Subcutaneous abdominal adipose tissue (tissue), 5 donors: ENCODE measurements at regions not wholly inside any gene's neighbourhood (a gene's known extent, or its start where the extent isn't known, plus 50 kb on each side); places are given as distances from the start of the nearest gene placed in this dataset.
"Not testable (repeated sequence)": the region's sequence is repeated elsewhere in the genome, so short reads cannot be mapped to it uniquely, and the experiment has no call there.

Experiments
- H3K27ac ChIP-seq: one replicate; pipeline ENCODE4 v1.7.0; 2013; ENCODE audit warnings: low read depth, mild to moderate bottlenecking, inconsistent platforms, low read length, moderate library complexity
- H3K27me3 ChIP-seq, 5 donors: one replicate each; pipeline ENCODE4 v1.7.0; 2013; ENCODE audit warnings: low read length in 5 of 5, inconsistent platforms in 1 of 5; ENCODE audit not compliant: control insufficient read depth in 5 of 5, insufficient read depth in 4 of 5
- H3K36me3 ChIP-seq, 5 donors: one replicate each; pipeline ENCODE4 v1.7.0; 2013; ENCODE audit warnings: low read length in 5 of 5; ENCODE audit not compliant: control insufficient read depth in 5 of 5, insufficient read depth in 5 of 5
- H3K4me1 ChIP-seq, 5 donors: one replicate each; pipeline ENCODE4 v1.7.0; 2013; ENCODE audit warnings: low read length in 5 of 5, mild to moderate bottlenecking in 3 of 5, moderate library complexity in 1 of 5; ENCODE audit not compliant: control insufficient read depth in 5 of 5, insufficient read depth in 5 of 5
- H3K4me3 ChIP-seq, 5 donors: one replicate each; pipeline ENCODE4 v1.7.0; 2013; ENCODE audit warnings: low read length in 5 of 5, low read depth in 1 of 5
- H3K9ac ChIP-seq, 5 donors: one replicate each; pipeline ENCODE4 v1.7.0; 2013; ENCODE audit warnings: low read length in 5 of 5, mild to moderate bottlenecking in 4 of 5, moderate library complexity in 3 of 5
- H3K9me3 ChIP-seq, 5 donors: one replicate each; pipeline ENCODE4 v1.7.0; 2013; ENCODE audit warnings: low read length in 5 of 5; ENCODE audit not compliant: control insufficient read depth in 5 of 5
- donor health status: healthy.
- donor health status: healthy.
- donor health status: healthy.
- donor health status: healthy.
- donor health status: healthy.

GRCh38 chr3:171915275-171915674 lies 72.1 kb downstream of the TMEM212 start:
- Histone ChIP-seq H3K27me3 (no peaks in the 10 kb centered on the region), H3K9ac (no peak overlapping the region), H3K4me1 (no peaks in the 10 kb centered on the region), H3K9me3 (peaks cover 0 to 3% (median 0%) of the 10 kb centered on the region in 5 donors), H3K4me3 (no peak overlapping the region), H3K36me3 (no peaks in the 10 kb centered on the region), H3K27ac (no peak overlapping the region)

DNA sequence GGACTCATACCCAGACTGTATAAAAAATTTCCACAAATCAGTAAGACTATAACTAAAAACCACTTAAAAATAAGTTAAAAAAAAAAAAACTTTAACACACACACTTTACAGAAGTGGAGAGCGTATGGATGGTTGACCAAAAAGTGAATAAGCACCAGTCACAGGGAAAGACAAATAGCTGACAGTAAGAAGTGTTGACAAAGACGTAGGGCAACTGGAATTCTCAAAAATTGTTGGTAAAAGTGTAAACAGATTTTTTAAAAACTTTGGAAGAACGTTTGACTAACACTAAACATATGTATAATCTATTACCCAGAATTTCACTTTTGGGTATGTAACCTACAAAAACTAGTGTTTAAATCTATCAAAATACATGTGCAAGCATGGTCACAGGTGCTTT lies 73.7 kb downstream of the TMEM212 start:
- H3K9ac ChIP-seq, result no peak overlapping the region

GRCh38 chr3:171922629-171923028 lies 79.5 kb downstream of the TMEM212 start:
- not testable (repeated sequence) for H3K4me3 ChIP-seq
- H3K9me3 ChIP-seq, result peaks cover 0 to 14% (median 6%) of the 10 kb centered on the region in 5 donors

More for the DNA sequence above, 73.7 kb downstream of the TMEM212 start:
- Histone ChIP-seq H3K4me3 (no peak overlapping the region), H3K4me1 (no peaks in the 10 kb centered on the region), H3K36me3 (no peaks in the 10 kb centered on the region), H3K27ac (no peak overlapping the region), H3K27me3 (no peaks in the 10 kb centered on the region), H3K9me3 (peaks cover 0 to 2% (median 0%) of the 10 kb centered on the region in 5 donors)

GRCh38 chr3:171923668-171924067 lies 80.5 kb downstream of the TMEM212 start:
- H3K4me1 ChIP-seq, H3K27ac ChIP-seq, H3K27me3 ChIP-seq, H3K36me3 ChIP-seq, H3K4me3 ChIP-seq, H3K9ac ChIP-seq: not testable (repeated sequence)
- peaks cover 0 to 14% (median 6%) of the 10 kb centered on the region in 5 donors for H3K9me3 ChIP-seq

More at GRCh38 chr3:171922629-171923028, 79.5 kb downstream of the TMEM212 start:
- not testable (repeated sequence) for H3K27ac ChIP-seq, H3K27me3 ChIP-seq, H3K4me1 ChIP-seq, H3K9ac ChIP-seq, H3K36me3 ChIP-seq

- H3K27me3 ChIP-seq, H3K4me1 ChIP-seq, H3K4me3 ChIP-seq, H3K36me3 ChIP-seq, H3K9ac ChIP-seq, H3K27ac ChIP-seq: not testable (repeated sequence)
- H3K9me3 ChIP-seq, result peaks cover 0 to 14% (median 6%) of the 10 kb centered on the region in 5 donors
Measured at GRCh38 chr3:171924864-171925263, 81.7 kb downstream of the TMEM212 start.

DNA sequence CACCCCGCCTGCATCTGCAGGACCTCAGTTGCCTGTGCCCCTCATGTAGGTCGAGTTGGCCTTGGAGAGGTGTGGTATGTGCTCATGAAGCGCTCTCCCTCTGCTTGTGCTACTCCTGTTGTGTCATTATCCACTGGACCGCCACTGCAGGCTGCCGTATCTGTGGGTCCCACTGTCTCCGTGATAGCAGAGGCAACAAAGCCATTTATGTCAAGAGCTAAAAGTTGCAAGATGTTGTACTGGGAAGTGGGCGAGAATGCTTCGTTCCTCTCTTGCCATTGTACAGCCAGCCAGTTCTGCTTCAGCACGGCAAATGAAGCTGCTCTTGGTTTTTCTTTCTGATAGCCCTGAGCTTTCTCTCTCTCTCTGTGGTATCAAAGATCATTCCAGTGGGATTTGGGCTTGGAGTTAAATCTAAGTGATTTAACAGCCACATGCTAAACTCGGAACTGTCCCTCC lies 89.0 kb downstream of the TMEM212 start:
- peak overlapping the region; percentile 53 for H3K27ac ChIP-seq
- H3K9me3 ChIP-seq, result no peaks in the 10 kb centered on the region
- H3K36me3 ChIP-seq, result no peaks in the 10 kb centered on the region
- H3K4me3 ChIP-seq, result peak overlapping the region in 4 of 5 donors; percentile 2 to 43 (median 26)
- no peaks in the 10 kb centered on the region for H3K27me3 ChIP-seq
- H3K9ac ChIP-seq, result peak overlapping the region in 1 of 5 donors; percentile 33
- peaks cover 2 to 26% (median 13%) of the 10 kb centered on the region in 5 donors for H3K4me1 ChIP-seq

DNA sequence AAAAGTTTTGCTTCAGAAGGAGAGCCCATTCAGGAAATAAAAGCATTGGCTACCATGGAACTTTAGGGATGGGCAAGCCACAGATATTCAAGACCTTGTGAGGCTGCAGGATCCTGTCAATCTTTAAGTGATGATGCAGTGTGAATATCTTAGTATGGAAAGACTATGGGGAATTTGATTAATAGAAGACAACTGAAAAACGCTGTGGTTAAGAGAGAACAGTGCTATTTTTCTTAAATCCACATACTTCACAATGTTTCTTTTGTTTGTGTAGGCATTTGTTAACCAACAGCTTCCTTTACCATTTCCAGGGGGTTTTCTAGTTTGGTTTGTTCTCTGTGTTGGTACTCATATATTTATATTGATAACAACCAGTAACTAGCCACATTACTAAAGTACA lies 90.3 kb downstream of the TMEM212 start:
- no peaks in the 10 kb centered on the region for H3K9me3 ChIP-seq
- H3K36me3 ChIP-seq, result no peaks in the 10 kb centered on the region
- H3K27ac ChIP-seq, result no peak overlapping the region
- no peak overlapping the region for H3K4me3 ChIP-seq
- peaks cover 2 to 26% (median 13%) of the 10 kb centered on the region in 5 donors for H3K4me1 ChIP-seq
- H3K9ac ChIP-seq, result no peak overlapping the region
- H3K27me3 ChIP-seq, result no peaks in the 10 kb centered on the region

DNA sequence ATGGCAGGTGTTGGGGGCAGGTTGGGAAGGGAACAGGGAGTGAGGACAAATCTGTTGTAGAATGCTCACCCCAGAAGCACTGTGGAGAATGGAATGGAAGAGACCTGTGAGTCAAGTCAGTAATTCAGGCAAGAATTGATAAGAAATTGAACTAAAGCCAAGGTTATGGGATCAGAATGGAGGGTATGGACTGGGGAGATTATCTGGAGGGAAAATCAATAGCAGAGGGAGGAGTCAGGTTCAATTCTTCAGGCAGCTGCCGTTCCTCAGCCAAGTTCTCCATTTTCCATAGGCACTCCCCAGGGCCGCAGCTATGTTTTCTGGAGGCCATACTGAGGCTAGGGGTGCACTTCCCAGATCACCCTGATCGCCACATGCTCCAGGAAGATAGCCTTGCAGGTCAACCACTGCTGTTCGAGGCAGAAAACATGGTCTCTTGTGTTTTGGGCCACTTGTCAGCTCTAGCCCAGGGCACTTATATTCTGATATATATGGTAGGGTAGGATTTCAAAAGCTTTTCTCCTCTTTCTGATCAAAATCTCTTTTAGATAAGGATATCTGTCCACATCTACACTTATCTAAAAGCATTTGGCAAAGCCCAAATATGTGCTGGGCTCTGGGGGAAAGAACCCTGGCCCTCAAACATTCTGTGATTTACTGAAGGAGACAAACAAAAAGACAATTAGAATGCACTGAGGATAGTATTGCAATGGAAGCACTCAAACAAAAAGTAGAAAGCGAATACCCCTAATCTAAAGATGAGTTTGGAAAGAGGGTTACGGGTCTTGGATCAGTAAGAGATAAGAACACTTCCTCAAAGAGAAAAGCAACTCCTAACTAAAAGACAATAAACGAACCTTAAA lies 92.3 kb downstream of the TMEM212 start:
- no peak overlapping the region for H3K9ac ChIP-seq
- peaks cover 2 to 29% (median 13%) of the 10 kb centered on the region in 5 donors for H3K4me1 ChIP-seq
- no peak overlapping the region for H3K4me3 ChIP-seq
- peak overlapping the region; percentile 72 for H3K27ac ChIP-seq
- no peaks in the 10 kb centered on the region for H3K27me3 ChIP-seq
- H3K9me3 ChIP-seq, result no peaks in the 10 kb centered on the region
- no peaks in the 10 kb centered on the region for H3K36me3 ChIP-seq

- peaks cover 2 to 29% (median 13%) of the 10 kb centered on the region in 5 donors for H3K4me1 ChIP-seq
- H3K27ac ChIP-seq, result peak overlapping the region; percentile 72
Measured at GRCh38 chr3:171936191-171936841, 93.2 kb downstream of the TMEM212 start.

GRCh38 chr3:171939578-171939977 lies 96.4 kb downstream of the TMEM212 start:
- H3K36me3 ChIP-seq, result no peaks in the 10 kb centered on the region
- no peak overlapping the region for H3K9ac ChIP-seq
- H3K4me1 ChIP-seq, result peaks cover 2 to 27% (median 17%) of the 10 kb centered on the region in 5 donors
- H3K27ac ChIP-seq, result no peak overlapping the region
- no peaks in the 10 kb centered on the region for H3K9me3 ChIP-seq
- no peak overlapping the region for H3K4me3 ChIP-seq
- H3K27me3 ChIP-seq, result no peaks in the 10 kb centered on the region

More at GRCh38 chr3:171936191-171936841, 93.2 kb downstream of the TMEM212 start:
- H3K9ac ChIP-seq, result no peak overlapping the region
- H3K27me3 ChIP-seq, result no peaks in the 10 kb centered on the region
- no peak overlapping the region for H3K4me3 ChIP-seq
- no peaks in the 10 kb centered on the region for H3K9me3 ChIP-seq
- no peaks in the 10 kb centered on the region for H3K36me3 ChIP-seq
